Type B pancreatic cell (in vitro differentiated cells): ENCODE measurements at regions not wholly inside any gene's neighbourhood (a gene's known extent, or its start where the extent isn't known, plus 50 kb on each side); places are given as distances from the start of the nearest gene placed in this dataset.

Experiments used
- DNase-seq: peaks from one replicate; pipeline ENCODE4 v3.0.0; 2021; ENCODE audit warnings: mixed read lengths; ENCODE audit not compliant: unreplicated experiment; ENCODE audit errors: extremely low spot score
- H3K27ac Mint-ChIP-seq: 2 replicates; pipeline ENCODE4 v1.8.0; 2021; ENCODE audit warnings: mild to moderate bottlenecking, mixed read lengths
- H3K27me3 Mint-ChIP-seq: 2 replicates; pipeline ENCODE4 v1.8.0; 2021; ENCODE audit warnings: mixed read lengths
- H3K36me3 Mint-ChIP-seq: 2 replicates; pipeline ENCODE4 v1.8.0; 2021; ENCODE audit warnings: mixed read lengths
- H3K4me1 Mint-ChIP-seq: one replicate; pipeline ENCODE4 v1.8.0; 2021; ENCODE audit warnings: mixed read lengths; ENCODE audit not compliant: unreplicated experiment
- H3K4me3 Mint-ChIP-seq: 2 replicates; pipeline ENCODE4 v1.8.0; 2021; ENCODE audit warnings: mild to moderate bottlenecking, mixed read lengths
- H3K9me3 Mint-ChIP-seq: 2 replicates; pipeline ENCODE4 v1.8.0; 2021; ENCODE audit warnings: mixed read lengths
- TF ChIP-seq, protein P1 (sequence below): fragments of 200-600 bp; sonication (generic); conservative IDR thresholded peaks from 2 replicates; pipeline ENCODE4 v1.5.0; 2021; ENCODE audit warnings: antibody characterized with exemption, mild to moderate bottlenecking

DNA sequence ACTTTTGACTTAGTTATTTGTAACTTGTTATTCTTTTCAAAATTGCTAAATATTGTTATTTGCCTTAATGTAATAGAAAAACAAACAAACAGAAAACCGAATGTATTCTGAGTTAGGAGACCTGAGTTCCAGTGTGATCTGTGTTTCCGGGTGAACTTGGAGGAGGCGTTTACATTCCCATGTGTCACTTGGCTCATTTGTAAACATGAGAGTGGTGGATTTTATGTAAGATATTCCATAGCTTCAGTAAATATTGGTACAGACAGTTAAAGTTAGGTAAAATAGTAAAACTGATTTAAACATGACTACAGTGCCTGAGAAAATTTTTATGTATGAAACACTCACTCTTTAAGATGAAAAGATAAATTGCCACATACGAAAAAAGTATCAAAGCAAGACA lies 287.3 kb upstream of the POU1F1 start:
- H3K27me3 Mint-ChIP-seq: no peaks in the 10 kb centered on the region

GRCh38 chr3:87558492-87558891 lies 282.1 kb upstream of the POU1F1 start:
- Mint-ChIP-seq H3K27me3 (no peaks in the 10 kb centered on the region), H3K27ac (no peak overlapping the region), H3K9me3 (no peaks in the 10 kb centered on the region), H3K36me3 (no peaks in the 10 kb centered on the region), H3K4me1 (no peaks in the 10 kb centered on the region), H3K4me3 (no peak overlapping the region)
- no peak for DNase-seq
- TF ChIP-seq, protein P1, sequence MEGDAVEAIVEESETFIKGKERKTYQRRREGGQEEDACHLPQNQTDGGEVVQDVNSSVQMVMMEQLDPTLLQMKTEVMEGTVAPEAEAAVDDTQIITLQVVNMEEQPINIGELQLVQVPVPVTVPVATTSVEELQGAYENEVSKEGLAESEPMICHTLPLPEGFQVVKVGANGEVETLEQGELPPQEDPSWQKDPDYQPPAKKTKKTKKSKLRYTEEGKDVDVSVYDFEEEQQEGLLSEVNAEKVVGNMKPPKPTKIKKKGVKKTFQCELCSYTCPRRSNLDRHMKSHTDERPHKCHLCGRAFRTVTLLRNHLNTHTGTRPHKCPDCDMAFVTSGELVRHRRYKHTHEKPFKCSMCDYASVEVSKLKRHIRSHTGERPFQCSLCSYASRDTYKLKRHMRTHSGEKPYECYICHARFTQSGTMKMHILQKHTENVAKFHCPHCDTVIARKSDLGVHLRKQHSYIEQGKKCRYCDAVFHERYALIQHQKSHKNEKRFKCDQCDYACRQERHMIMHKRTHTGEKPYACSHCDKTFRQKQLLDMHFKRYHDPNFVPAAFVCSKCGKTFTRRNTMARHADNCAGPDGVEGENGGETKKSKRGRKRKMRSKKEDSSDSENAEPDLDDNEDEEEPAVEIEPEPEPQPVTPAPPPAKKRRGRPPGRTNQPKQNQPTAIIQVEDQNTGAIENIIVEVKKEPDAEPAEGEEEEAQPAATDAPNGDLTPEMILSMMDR: no peak

More for the DNA sequence above, 287.3 kb upstream of the POU1F1 start:
- TF ChIP-seq, protein P1: no peak
- no peak overlapping the region for H3K4me3 Mint-ChIP-seq
- no peak overlapping the region for H3K27ac Mint-ChIP-seq
- no peaks in the 10 kb centered on the region for H3K4me1 Mint-ChIP-seq
- DNase-seq: no peak
- no peaks in the 10 kb centered on the region for H3K9me3 Mint-ChIP-seq
- H3K36me3 Mint-ChIP-seq: no peaks in the 10 kb centered on the region

DNA sequence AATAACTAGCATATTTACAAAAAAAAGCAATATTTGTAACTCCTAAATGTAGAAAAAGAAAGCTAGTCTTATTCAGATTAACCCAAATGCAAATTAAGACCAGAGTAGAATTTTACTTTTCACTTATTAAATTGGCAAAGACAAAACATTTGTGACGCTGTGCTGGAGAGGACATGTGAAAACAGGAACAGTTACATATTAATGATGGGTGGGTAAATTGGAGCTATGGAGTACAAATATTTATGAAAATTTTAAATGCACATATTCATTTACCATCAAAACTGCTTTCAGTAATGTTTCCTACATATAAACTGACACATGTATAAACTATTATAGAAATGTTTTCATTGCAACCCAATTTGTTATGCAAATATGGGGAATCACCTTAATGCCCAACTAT lies 278.9 kb upstream of the POU1F1 start:
- Mint-ChIP-seq H3K9me3 (no peaks in the 10 kb centered on the region), H3K27me3 (no peaks in the 10 kb centered on the region), H3K4me1 (no peaks in the 10 kb centered on the region), H3K36me3 (no peaks in the 10 kb centered on the region), H3K4me3 (no peak overlapping the region), H3K27ac (no peak overlapping the region)
- TF ChIP-seq, protein P1: no peak
- DNase-seq: no peak

- H3K36me3 Mint-ChIP-seq: no peaks in the 10 kb centered on the region
- no peaks in the 10 kb centered on the region for H3K27me3 Mint-ChIP-seq
- no peak overlapping the region for H3K4me3 Mint-ChIP-seq
- H3K9me3 Mint-ChIP-seq: no peaks in the 10 kb centered on the region
- H3K4me1 Mint-ChIP-seq: no peaks in the 10 kb centered on the region
- no peak overlapping the region for H3K27ac Mint-ChIP-seq
- DNase-seq: no peak
- TF ChIP-seq, protein P1: no peak
Observed at GRCh38 chr3:87553058-87553457, 276.7 kb upstream of the POU1F1 start.

GRCh38 chr3:87550892-87551291 lies 274.5 kb upstream of the POU1F1 start:
- H3K27ac Mint-ChIP-seq: no peak overlapping the region
- no peaks in the 10 kb centered on the region for H3K36me3 Mint-ChIP-seq
- H3K27me3 Mint-ChIP-seq: no peaks in the 10 kb centered on the region
- no peak overlapping the region for H3K4me3 Mint-ChIP-seq
- TF ChIP-seq, protein P1: no peak
- no peaks in the 10 kb centered on the region for H3K4me1 Mint-ChIP-seq
- DNase-seq: no peak
- no peaks in the 10 kb centered on the region for H3K9me3 Mint-ChIP-seq

DNA sequence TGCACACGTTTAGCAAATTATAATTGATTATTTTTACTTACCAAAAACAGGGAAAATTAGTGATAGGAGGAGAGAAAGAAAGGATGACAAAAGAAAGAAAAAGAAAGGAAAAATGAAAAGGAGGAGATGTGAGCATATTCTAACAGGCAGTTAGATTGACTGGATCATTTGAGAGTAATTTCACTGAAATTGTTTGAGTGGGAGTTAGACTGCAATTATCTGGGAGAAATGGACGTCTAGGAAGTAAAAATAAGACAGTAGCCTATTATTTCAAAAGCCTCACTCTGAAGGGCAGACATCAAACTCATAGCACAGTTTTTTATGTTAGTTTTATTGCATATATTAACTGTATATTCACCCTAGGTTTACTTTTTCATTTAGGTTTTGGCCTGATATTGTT lies 272.8 kb upstream of the POU1F1 start:
- Mint-ChIP-seq H3K9me3 (no peaks in the 10 kb centered on the region), H3K36me3 (no peaks in the 10 kb centered on the region), H3K27me3 (no peaks in the 10 kb centered on the region), H3K4me1 (no peaks in the 10 kb centered on the region), H3K27ac (no peak overlapping the region), H3K4me3 (no peak overlapping the region)
- no peak for DNase-seq
- TF ChIP-seq, protein P1: no peak
